ENCODE measurements at regions not wholly inside any gene's neighbourhood (a gene's known extent, or its start where the extent isn't known, plus 50 kb on each side); places are given as distances from the start of the nearest gene placed in this dataset.

- Histone ChIP-seq H3K4me1 (ENCODE audit: insufficient read depth, low read length) (no peaks in the 10 kb centered on the region), H3K9ac (ENCODE audit: low read depth, low read length) (no peak overlapping the region), H3K27ac (ENCODE audit: low read depth, low read length) (no peak overlapping the region), H3K9me3 (ENCODE audit: insufficient read depth, low read depth, low read length) (peaks cover 29% of the 10 kb centered on the region), H3K4me3 (ENCODE audit: low read length) (no peak overlapping the region), H3K36me3 (ENCODE audit: insufficient read depth, low read length) (no peaks in the 10 kb centered on the region), H3K27me3 (ENCODE audit: insufficient read depth, low read length) (no peaks in the 10 kb centered on the region)
- WGBS: 83% methylated on average over 2 of the region's 2 CpGs
Observed at GRCh38 chr21:23743821-23744220, 1863.5 kb downstream of the MRPL39 start.

- 77% methylated on average over 5 of the region's 5 CpGs for WGBS
- Histone ChIP-seq H3K9ac (ENCODE audit: low read depth, low read length) (no peak overlapping the region), H3K4me3 (ENCODE audit: low read length) (no peak overlapping the region), H3K36me3 (ENCODE audit: insufficient read depth, low read length) (no peaks in the 10 kb centered on the region), H3K27ac (ENCODE audit: low read depth, low read length) (no peak overlapping the region), H3K27me3 (ENCODE audit: insufficient read depth, low read length) (no peaks in the 10 kb centered on the region), H3K4me1 (ENCODE audit: insufficient read depth, low read length) (no peaks in the 10 kb centered on the region), H3K9me3 (ENCODE audit: insufficient read depth, low read depth, low read length) (0 out of 2 replicates have a peak, but pooled peaks cover 11% of the 10 kb centered on the region)
Observed at GRCh38 chr21:23740463-23740862, 1866.8 kb downstream of the MRPL39 start.

- H3K4me1 ChIP-seq (ENCODE audit: insufficient read depth, low read length): no peaks in the 10 kb centered on the region
- H3K36me3 ChIP-seq (ENCODE audit: insufficient read depth, low read length): no peaks in the 10 kb centered on the region
- H3K27ac ChIP-seq (ENCODE audit: low read depth, low read length): no peak overlapping the region
- no peak overlapping the region for H3K4me3 ChIP-seq (ENCODE audit: low read length)
- no peak overlapping the region for H3K9ac ChIP-seq (ENCODE audit: low read depth, low read length)
- H3K9me3 ChIP-seq (ENCODE audit: insufficient read depth, low read depth, low read length): no peaks in the 10 kb centered on the region
- H3K27me3 ChIP-seq (ENCODE audit: insufficient read depth, low read length): no peaks in the 10 kb centered on the region
- 67% methylated on average over 1 of the region's 1 CpG for WGBS
Observed at GRCh38 chr21:23732776-23733175, 1874.5 kb downstream of the MRPL39 start.

DNA sequence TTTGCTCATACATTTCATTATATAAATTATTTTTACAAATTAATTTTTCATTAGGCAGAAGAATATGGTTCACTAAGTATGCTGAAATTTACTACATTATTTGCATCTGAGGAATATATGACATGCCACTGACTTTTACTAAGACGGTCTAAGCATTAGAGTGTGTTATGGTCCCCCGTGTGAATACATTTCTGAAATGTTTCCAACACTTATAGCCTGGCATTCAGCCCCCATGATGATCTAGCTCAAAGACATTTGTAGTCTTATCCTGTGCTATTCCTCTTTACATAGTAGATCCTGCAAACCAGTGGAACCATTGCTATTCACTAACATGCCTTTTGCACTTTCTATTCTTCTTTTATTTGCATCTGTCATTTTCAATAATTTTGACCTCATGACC is 1878.0 kb downstream of the MRPL39 start:
- H3K27me3 ChIP-seq (ENCODE audit: insufficient read depth, low read length): no peaks in the 10 kb centered on the region
- H3K36me3 ChIP-seq (ENCODE audit: insufficient read depth, low read length): no peaks in the 10 kb centered on the region
- H3K4me1 ChIP-seq (ENCODE audit: insufficient read depth, low read length): no peaks in the 10 kb centered on the region
- WGBS: 87% methylated on average over 2 of the region's 2 CpGs
- H3K9ac ChIP-seq (ENCODE audit: low read depth, low read length): no peak overlapping the region
- H3K9me3 ChIP-seq (ENCODE audit: insufficient read depth, low read depth, low read length): no peaks in the 10 kb centered on the region
- no peak overlapping the region for H3K27ac ChIP-seq (ENCODE audit: low read depth, low read length)
- H3K4me3 ChIP-seq (ENCODE audit: low read length): no peak overlapping the region

DNA sequence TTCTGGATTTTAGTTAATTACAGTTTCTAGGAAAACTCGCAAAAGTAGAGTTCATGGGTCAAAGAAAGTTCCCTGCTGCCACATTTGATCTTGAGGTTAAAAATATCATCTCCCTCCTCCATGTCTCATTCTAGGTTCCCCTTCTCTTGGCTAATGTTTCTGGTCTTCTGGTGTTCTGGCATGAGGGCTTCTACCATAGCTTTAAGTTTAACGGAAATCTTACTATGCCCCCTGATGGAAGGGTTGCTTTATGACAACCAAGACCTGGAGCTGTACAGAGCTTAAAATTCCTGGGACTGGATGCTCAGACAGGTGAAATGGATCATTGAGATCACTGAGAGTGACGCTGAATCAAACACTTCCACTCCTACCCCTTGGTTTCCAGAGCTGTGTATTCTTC is 1881.7 kb downstream of the MRPL39 start:
- Histone ChIP-seq H3K27me3 (ENCODE audit: insufficient read depth, low read length) (no peaks in the 10 kb centered on the region), H3K9me3 (ENCODE audit: insufficient read depth, low read depth, low read length) (no peaks in the 10 kb centered on the region), H3K36me3 (ENCODE audit: insufficient read depth, low read length) (no peaks in the 10 kb centered on the region), H3K27ac (ENCODE audit: low read depth, low read length) (no peak overlapping the region), H3K4me1 (ENCODE audit: insufficient read depth, low read length) (no peaks in the 10 kb centered on the region), H3K9ac (ENCODE audit: low read depth, low read length) (no peak overlapping the region), H3K4me3 (ENCODE audit: low read length) (no peak overlapping the region)
- 72% methylated on average over 3 of the region's 3 CpGs for WGBS

GRCh38 chr21:23718446-23719285 is 1888.6 kb downstream of the MRPL39 start:
- Histone ChIP-seq H3K27me3 (ENCODE audit: insufficient read depth, low read length) (no peaks in the 10 kb centered on the region), H3K4me3 (ENCODE audit: low read length) (no peak overlapping the region), H3K27ac (ENCODE audit: low read depth, low read length) (no peak overlapping the region), H3K36me3 (ENCODE audit: insufficient read depth, low read length) (no peaks in the 10 kb centered on the region), H3K9ac (ENCODE audit: low read depth, low read length) (no peak overlapping the region), H3K4me1 (ENCODE audit: insufficient read depth, low read length) (no peaks in the 10 kb centered on the region), H3K9me3 (ENCODE audit: insufficient read depth, low read depth, low read length) (peaks cover 4% of the 10 kb centered on the region; the same call in 1 of the 2 replicates)
- 72% methylated on average over 6 of the region's 6 CpGs for WGBS

- Histone ChIP-seq H3K9ac (ENCODE audit: low read depth, low read length) (no peak overlapping the region), H3K4me3 (ENCODE audit: low read length) (no peak overlapping the region), H3K9me3 (ENCODE audit: insufficient read depth, low read depth, low read length) (peaks cover 4% of the 10 kb centered on the region; the same call in 1 of the 2 replicates), H3K36me3 (ENCODE audit: insufficient read depth, low read length) (no peaks in the 10 kb centered on the region), H3K27ac (ENCODE audit: low read depth, low read length) (no peak overlapping the region), H3K4me1 (ENCODE audit: insufficient read depth, low read length) (no peaks in the 10 kb centered on the region), H3K27me3 (ENCODE audit: insufficient read depth, low read length) (no peaks in the 10 kb centered on the region)
- 71% methylated on average over 1 of the region's 1 CpG for WGBS
Observed at GRCh38 chr21:23712166-23712565, 1895.1 kb downstream of the MRPL39 start.

DNA sequence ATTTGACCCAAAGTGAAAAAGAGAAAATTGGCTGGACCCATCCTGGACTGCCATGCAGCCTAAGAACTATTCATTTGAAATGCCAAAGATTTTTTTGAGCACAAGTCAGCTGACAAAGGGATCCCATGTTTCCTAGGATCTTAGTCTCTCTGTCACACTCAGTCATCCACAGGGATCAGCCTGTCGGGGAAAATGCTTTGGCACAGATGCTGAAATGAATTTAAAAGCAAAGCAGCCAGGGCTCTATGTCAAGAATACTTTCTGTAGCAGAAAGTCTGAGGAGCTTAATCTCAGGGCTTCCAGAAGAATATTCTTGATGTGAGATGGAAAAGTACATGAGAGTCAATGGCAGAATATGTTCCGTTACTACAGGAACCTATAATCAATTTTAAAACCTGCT is 1900.8 kb downstream of the MRPL39 start:
- Histone ChIP-seq H3K9me3 (ENCODE audit: insufficient read depth, low read depth, low read length) (peaks cover 8% of the 10 kb centered on the region; the same call in 1 of the 2 replicates), H3K4me1 (ENCODE audit: insufficient read depth, low read length) (no peaks in the 10 kb centered on the region), H3K4me3 (ENCODE audit: low read length) (no peak overlapping the region), H3K27me3 (ENCODE audit: insufficient read depth, low read length) (no peaks in the 10 kb centered on the region), H3K9ac (ENCODE audit: low read depth, low read length) (no peak overlapping the region), H3K27ac (ENCODE audit: low read depth, low read length) (no peak overlapping the region), H3K36me3 (ENCODE audit: insufficient read depth, low read length) (no peaks in the 10 kb centered on the region)
- WGBS: 97% methylated on average over 2 of the region's 2 CpGs

- H3K36me3 ChIP-seq (ENCODE audit: insufficient read depth, low read length): no peaks in the 10 kb centered on the region
- no peak overlapping the region for H3K9ac ChIP-seq (ENCODE audit: low read depth, low read length)
- no peak overlapping the region for H3K27ac ChIP-seq (ENCODE audit: low read depth, low read length)
- H3K4me1 ChIP-seq (ENCODE audit: insufficient read depth, low read length): no peaks in the 10 kb centered on the region
- peaks cover 41% of the 10 kb centered on the region for H3K9me3 ChIP-seq (ENCODE audit: insufficient read depth, low read depth, low read length)
- no peaks in the 10 kb centered on the region for H3K27me3 ChIP-seq (ENCODE audit: insufficient read depth, low read length)
- 94% methylated on average over 2 of the region's 2 CpGs for WGBS
- H3K4me3 ChIP-seq (ENCODE audit: low read length): no peak overlapping the region
Observed at GRCh38 chr21:23699402-23699801, 1907.9 kb downstream of the MRPL39 start.

DNA sequence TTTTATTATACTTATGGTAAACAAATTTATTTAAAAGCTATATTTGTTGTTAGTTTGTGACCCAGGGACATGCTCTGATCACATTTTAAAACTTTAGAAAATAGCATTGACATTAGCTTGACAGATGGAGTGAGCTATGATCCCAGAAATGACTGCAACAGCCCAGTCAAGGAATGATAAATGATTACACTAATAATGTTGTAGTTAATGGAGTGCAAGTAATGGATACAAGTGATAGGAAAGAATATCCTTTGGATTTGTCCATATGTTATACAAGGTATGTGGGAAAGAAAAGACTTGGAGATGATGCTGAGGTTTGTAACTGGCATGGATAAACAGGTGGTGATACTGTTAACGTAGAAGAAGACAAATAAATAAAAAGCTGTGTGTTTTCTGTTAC is 1908.7 kb downstream of the MRPL39 start:
- H3K36me3 ChIP-seq (ENCODE audit: insufficient read depth, low read length): no peaks in the 10 kb centered on the region
- no peaks in the 10 kb centered on the region for H3K4me1 ChIP-seq (ENCODE audit: insufficient read depth, low read length)
- no peak overlapping the region for H3K27ac ChIP-seq (ENCODE audit: low read depth, low read length)
- H3K27me3 ChIP-seq (ENCODE audit: insufficient read depth, low read length): no peaks in the 10 kb centered on the region
- H3K9me3 ChIP-seq (ENCODE audit: insufficient read depth, low read depth, low read length): peaks cover 41% of the 10 kb centered on the region
- WGBS: 88% methylated on average over 1 of the region's 1 CpG
- no peak overlapping the region for H3K9ac ChIP-seq (ENCODE audit: low read depth, low read length)
- H3K4me3 ChIP-seq (ENCODE audit: low read length): no peak overlapping the region

DNA sequence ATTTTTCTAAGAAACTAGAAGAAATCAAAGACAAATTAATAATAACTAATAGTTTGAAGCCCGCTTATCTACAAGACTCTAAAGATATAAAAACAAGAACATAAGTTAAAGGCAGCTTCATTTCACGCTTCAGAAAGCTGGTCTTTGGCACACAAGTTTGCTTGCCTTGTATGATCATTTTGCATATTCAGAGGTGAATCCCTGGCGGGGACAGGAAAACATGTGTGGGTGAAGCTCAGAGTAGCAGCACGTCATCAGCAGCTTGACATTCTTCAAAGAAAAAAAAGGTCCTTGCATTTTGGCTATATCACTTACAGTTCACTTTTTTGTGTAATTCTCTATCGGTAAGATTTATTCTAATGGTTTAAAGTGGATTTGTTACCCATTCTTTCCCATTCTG is 1911.8 kb downstream of the MRPL39 start:
- Histone ChIP-seq H3K9me3 (ENCODE audit: insufficient read depth, low read depth, low read length) (peaks cover 25% of the 10 kb centered on the region), H3K9ac (ENCODE audit: low read depth, low read length) (no peak overlapping the region), H3K27ac (ENCODE audit: low read depth, low read length) (no peak overlapping the region), H3K27me3 (ENCODE audit: insufficient read depth, low read length) (no peaks in the 10 kb centered on the region), H3K4me1 (ENCODE audit: insufficient read depth, low read length) (no peaks in the 10 kb centered on the region), H3K36me3 (ENCODE audit: insufficient read depth, low read length) (no peaks in the 10 kb centered on the region), H3K4me3 (ENCODE audit: low read length) (no peak overlapping the region)
- 83% methylated on average over 4 of the region's 5 CpGs for WGBS

DNA sequence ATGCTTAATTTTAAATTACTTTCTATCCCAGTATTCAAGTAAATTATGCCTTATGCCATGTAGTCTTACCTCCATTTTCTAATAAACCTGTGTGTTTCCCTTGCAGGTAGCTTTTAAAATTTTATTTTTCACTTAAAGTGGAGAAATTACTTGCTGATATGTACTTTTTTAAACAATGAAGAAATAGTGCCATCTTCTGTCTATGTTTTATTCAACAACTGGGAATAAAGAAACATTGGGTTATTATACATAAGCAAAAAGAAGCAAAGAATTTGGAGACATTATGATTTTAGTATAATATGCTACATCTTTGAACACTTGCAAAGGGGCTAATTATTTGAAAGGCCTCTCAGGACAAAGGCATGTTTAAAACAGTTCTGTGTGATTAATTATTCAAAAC is 1912.9 kb downstream of the MRPL39 start:
- Histone ChIP-seq H3K4me1 (ENCODE audit: insufficient read depth, low read length) (no peaks in the 10 kb centered on the region), H3K4me3 (ENCODE audit: low read length) (no peak overlapping the region), H3K9me3 (ENCODE audit: insufficient read depth, low read depth, low read length) (peaks cover 15% of the 10 kb centered on the region), H3K27ac (ENCODE audit: low read depth, low read length) (no peak overlapping the region), H3K36me3 (ENCODE audit: insufficient read depth, low read length) (no peaks in the 10 kb centered on the region), H3K9ac (ENCODE audit: low read depth, low read length) (no peak overlapping the region), H3K27me3 (ENCODE audit: insufficient read depth, low read length) (no peaks in the 10 kb centered on the region)

Measured in HUES64 (cell line).